CD4-positive, alpha-beta T cell treated with Interleukin-12 subunit alpha and Interleukin-12 subunit beta, for 1 hour (primary cell): ENCODE measurements at regions not wholly inside any gene's neighbourhood (a gene's known extent, or its start where the extent isn't known, plus 50 kb on each side); places are given as distances from the start of the nearest gene placed in this dataset.
A peak's percentile ranks its signal among the peaks of the same experiment; 100 is the strongest.

Source experiments
- DNase-seq: peaks from one replicate; pipeline ENCODE4 v3.0.0-alpha.2; 2020

- no peak for DNase-seq
These were observed 95.1 kb upstream of the SOD1 start for GRCh38 chr21:31564439-31564838.

DNA sequence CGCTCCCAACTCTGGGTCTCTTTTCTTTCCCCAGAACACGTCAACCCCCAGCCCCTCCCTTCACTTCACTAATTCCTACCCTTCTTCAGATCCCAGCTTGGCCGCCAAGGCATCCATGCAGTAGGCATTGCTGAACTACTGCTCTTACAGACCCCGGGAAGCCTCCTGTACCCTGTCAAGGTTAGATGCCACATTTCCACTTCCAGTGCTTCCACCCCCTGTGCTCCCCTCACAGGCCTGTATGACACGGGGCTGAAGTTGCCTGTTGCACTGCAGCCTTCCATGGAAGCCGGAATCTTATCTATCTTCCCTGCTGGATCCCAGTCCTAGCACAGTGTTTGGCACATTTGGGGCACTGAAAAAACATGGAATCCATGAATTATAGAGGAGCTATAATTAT, 99.0 kb upstream of the SOD1 start:
- DNase-seq = no peak

GRCh38 chr21:31559368-31560119, 99.9 kb upstream of the SOD1 start:
- DNase-seq = peak; percentile 91

DNA sequence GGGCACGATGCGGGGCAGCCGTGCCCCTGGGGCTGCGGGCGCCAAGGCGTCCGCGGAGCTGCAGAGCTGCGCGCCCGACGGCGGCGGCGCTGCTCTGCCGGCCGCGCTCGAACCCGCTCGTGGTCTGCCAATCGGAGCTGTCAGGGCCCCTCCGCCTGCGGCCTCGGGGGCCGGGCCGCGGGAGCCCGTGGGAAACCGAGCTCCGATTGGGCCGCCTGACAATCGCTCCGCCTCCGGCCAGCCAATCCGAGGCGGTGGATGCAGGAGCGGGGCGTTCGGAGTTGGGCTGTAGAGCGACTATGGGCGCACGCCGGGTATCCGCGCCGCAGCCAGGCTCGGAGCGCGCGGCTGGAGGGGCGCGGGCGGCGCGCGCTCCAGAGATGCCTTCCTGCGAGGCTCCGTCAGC, 100.5 kb upstream of the SOD1 start:
- DNase-seq = peak; percentile 91

DNA sequence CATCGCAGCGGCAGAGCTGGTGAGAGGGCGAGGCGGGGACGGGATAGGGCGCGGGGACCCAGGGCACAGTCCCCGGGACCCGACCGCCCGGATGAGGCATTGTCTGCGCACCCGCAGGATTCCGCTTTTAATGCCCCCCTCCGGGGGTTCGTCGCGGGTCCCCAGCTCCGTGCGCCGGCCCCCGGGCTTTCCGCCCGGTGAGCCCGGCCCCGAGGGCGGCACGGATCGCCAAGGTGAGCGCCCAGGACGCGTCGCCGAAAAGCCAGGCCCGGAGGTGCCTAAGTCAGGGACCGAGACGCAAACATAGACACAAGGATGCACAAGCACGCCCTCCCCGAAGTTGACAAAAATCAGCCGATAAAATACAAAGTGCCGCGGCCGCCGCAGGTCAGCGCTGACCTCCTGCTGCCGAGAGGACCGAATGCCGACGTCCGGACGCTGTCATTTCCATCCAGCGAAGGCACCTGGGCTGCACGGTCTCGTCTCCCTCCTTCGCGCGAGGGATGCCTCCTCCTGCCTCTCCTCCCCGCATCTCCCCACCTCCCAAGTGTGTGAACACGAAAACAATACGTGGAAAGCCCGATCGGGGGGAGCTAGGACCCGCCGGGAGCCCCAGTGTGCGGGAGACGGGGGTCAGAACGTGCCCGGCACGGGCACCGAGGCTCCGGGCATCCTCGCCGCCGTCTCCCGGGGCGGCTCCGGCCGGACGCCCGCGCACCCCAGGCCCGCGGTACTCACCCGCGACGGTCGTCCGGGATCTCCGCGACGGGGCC, 101.1 kb upstream of the SOD1 start:
- peak; percentile 28 for DNase-seq

DNA sequence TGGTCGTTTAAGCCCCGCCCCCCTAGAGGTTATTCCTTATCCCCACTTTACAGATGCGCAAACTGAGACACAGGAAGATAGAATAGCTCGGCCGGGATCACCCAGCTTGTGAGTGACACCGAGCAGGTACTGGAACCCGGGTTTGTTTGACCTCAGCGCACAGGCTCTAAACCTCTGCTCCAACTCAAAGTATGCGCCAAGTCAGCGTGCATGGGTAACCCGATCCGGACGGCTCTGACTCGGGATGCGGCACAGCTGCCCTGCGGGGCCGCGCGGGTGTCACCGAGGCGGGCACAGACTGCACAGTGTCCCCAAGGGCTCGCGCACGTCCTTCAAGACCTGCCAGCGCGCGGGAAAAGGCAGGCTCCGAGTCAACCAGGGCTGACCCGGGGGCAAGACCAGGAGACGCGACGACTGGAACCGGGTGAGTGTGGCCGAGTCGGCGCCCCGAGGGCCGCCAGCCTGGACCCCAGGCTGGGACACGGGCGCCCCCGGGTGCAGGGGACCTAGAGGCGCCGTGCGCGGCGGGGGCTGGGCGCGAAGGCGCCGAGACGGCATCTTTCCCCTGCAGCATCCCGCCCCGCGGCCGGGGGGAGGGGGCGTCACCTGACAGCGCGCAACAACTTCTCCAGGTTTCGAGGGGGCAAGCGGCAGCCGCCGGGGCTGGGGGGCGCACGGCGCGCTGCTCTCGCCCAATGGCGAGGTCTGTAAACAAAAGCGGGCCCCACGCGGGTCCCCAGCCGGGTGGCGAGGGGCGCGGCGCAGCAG, 101.9 kb upstream of the SOD1 start:
- DNase-seq = peak; percentile 12

DNA sequence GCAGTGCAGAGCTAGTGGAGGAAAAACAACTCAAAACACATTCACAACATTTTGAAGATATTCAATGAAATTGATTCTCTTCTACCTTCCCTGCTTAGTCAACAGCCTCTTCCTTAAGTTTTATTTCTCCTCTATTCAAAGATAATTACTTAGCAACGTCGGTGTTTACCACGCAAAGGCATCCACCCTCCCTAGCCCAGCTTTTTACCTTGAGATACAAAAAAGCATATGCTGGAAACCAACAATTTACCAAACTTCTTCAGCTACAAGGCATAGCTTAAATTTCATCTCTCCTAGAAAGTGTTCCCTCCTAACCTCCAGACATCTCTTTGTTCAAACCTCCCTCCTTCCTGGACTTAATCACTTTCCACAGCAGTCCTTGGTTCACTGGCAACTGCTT, 102.8 kb upstream of the SOD1 start:
- no peak for DNase-seq

DNA sequence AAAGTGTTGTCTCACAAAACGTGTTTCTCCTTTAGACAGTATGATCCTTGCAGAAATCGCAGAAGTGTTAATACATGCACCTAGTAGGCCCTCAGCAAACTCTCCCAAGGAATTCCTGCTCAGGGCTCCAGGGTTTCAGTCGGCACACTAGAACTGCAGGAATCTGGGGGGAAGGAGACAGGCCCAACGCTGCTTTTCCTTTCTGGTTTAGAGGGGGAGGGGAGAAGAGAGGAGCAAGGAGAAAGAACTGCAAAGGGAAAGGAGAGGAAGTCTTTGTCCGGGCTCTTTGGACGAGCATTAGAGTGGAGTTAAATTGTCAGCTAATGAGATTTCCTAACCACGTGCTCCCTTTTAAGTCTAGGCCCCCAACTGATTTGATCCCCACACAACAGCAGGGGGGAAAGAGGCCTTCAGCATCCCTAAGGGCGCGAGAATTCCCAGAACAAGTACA, 103.7 kb upstream of the SOD1 start:
- no peak for DNase-seq

- no peak for DNase-seq
These were observed 104.9 kb upstream of the SOD1 start for GRCh38 chr21:31554511-31555022.

DNA sequence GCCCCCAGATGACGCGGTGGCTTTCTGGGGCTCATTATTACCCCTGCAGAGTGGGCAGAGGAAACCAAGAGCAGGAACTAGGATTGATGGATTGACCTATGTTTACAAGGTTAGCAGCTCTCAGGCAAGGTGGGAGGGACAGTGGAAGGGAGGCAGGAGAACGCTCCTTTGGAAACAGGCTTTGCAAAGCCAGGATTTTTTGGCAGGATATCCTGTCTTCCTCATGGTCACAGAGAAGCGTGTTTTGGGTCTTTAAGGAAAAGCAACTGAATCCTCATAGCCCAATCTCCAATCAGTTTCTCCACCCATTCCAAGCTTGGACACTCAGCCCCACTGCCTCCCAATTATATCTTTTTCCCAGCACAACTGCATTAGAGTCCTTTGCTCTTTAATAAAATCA, 105.6 kb upstream of the SOD1 start:
- no peak for DNase-seq

DNA sequence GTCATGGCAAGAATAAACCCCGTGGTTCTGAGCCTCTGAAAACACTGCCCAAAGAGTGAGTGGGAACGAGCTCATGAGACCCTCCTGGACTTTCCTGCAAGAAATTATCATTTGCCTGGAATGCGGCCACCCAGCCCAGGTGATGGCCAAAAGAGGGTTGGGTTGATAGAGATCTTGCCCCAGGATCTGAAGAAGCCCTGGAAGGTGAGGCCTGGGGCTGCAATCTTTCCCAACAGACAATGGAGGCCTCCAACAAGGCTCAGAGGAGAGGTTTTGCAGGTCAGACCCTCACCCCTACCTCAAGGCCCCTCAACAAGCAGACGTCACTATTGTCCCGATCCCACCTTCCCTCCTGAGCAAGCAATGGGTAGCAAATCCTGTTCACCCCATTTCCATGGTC, 106.0 kb upstream of the SOD1 start:
- DNase-seq = no peak

GRCh38 chr21:31552826-31553225, 106.7 kb upstream of the SOD1 start:
- no peak for DNase-seq

GRCh38 chr21:31550070-31550469, 109.4 kb upstream of the SOD1 start:
- no peak for DNase-seq

DNA sequence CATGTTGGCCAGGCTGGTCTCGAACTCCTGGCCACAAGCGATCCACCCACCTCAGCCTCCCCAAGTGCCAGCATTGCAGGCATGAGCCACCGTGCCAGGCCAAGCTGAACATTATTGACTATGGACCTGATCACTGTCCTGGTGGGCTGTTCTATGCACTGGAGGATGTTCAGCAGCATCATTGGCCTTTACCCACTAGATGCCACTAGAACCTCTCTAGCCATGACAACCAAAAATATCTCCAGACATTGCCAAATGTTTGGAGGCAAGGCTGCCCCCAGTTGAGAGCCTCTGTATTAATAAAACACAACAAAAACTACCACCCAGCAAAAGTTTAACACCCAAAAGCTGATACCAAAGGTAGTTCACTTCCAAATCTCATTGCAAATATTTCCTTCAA, 110.8 kb upstream of the SOD1 start:
- DNase-seq = no peak

GRCh38 chr21:31546443-31547170, 112.9 kb upstream of the SOD1 start:
- no peak for DNase-seq

- DNase-seq = no peak
These were observed 114.5 kb upstream of the SOD1 start for GRCh38 chr21:31545036-31545435.

DNA sequence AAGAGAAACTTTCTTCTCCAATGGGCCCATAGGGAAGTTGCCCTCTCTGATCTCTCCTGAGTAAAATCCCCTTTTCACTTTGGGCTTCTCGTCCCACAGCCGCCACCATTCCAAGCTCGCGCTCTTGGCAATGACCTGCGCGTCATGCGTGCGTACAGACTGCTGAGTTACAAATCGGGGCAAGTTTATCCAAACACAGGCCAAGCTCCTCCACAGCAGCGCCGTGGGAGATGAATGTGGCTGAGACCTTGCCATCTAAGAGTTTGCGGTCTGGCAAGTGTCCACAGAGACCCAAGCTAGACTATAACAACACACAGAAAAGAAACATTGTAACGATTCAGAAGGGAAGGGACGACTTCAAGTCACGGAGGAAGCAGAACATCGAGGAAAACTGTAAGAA, 116.3 kb upstream of the SOD1 start:
- DNase-seq = no peak

GRCh38 chr21:31538816-31539215, 120.7 kb upstream of the SOD1 start:
- DNase-seq = no peak

GRCh38 chr21:31537872-31538576, 121.5 kb upstream of the SOD1 start:
- DNase-seq = no peak

GRCh38 chr21:31536138-31536537, 123.4 kb upstream of the SOD1 start:
- DNase-seq = no peak

DNA sequence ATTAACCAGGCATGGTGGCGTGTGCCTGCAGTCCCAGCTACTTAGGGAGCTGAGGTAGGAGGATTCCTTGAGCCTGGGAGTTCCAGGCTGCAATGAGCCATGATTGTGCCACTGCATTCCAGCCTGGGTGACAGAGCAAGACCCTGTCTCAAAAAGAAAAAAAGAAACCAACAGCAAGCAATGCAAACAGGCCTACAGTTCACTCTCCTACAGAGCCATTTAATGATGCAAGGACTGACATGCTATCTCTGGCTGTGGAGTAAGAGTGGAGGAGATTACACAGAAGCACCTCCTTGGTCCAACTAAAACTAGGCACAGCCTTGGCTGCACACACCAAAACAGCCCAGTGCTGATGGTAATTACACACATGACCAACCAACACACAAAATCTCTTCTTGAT, 127.5 kb upstream of the SOD1 start:
- DNase-seq = no peak
